ENCODE measurements at regions not wholly inside any gene's neighbourhood (a gene's known extent, or its start where the extent isn't known, plus 50 kb on each side); places are given as distances from the start of the nearest gene placed in this dataset.

DNA sequence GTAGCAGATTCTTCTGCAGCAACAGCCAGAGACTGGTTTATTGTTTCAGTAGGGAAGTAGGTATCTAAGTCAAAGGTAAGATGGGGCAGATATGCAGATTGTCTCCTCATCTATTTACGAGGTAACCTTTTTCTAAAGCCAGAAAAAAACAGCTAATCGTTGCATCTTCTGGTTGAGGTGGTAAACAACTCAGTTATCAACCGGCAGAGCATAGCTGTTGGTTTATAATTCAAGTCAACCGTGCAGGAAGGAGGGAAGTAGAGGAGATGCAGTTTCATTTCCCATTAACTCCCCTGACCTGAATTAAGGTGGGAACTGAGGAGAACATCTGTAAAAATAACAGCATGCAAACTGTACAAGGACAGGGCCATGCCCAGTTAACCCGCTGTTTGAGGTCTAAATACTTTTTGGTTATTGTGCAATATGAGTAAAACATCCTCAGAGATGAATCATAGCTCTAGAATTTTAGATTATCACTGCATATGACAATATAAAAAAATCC is 156.5 kb upstream of the ITGB1 start:
- TF ChIP-seq, protein P1, sequence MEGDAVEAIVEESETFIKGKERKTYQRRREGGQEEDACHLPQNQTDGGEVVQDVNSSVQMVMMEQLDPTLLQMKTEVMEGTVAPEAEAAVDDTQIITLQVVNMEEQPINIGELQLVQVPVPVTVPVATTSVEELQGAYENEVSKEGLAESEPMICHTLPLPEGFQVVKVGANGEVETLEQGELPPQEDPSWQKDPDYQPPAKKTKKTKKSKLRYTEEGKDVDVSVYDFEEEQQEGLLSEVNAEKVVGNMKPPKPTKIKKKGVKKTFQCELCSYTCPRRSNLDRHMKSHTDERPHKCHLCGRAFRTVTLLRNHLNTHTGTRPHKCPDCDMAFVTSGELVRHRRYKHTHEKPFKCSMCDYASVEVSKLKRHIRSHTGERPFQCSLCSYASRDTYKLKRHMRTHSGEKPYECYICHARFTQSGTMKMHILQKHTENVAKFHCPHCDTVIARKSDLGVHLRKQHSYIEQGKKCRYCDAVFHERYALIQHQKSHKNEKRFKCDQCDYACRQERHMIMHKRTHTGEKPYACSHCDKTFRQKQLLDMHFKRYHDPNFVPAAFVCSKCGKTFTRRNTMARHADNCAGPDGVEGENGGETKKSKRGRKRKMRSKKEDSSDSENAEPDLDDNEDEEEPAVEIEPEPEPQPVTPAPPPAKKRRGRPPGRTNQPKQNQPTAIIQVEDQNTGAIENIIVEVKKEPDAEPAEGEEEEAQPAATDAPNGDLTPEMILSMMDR (IDR thresholded peaks at IDR 0.05): no peak
- TF ChIP-seq POLR2A (IDR thresholded peaks at IDR 0.05): no peak

Data from adrenal gland (tissue), 5 donors.